ENCODE measurements at regions not wholly inside any gene's neighbourhood (a gene's known extent, or its start where the extent isn't known, plus 50 kb on each side); places are given as distances from the start of the nearest gene placed in this dataset.

DNA sequence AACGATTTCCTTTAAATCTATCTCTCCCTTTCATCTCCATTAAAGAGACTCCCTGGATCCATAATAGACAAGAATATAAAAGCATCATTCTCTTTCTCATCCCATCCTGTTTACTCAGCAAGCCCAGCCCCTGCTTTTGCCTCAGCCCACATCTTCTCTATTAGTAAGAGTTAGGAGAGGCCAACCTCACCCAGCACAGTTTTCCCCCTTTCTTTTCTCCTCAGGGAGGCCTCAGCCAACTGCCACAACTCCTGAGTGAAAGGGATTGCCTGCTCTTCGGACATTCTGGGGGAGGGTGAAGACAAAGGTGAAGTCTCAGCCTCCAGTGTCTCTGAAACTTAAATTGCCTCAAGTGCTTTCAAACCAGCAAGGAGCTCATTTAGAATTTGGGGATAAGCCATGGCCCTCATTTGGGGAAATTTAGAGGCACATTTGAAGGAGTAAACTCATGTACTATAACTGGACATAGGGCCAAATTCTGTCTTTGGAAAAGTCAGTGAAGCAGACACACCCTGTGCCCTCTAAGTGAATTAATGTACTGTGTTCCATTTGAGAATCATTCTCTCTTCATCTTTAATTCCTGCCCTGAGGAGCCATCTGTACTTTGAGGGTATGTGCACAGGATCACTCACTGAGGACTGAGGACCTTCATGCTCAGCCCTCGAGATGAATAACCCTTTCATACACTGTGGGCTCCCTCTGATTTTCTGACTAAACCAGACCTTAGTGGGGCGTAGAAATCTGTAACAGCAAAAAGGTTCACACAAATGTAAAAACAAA lies 82.5 kb downstream of the SOX2 start:
- H3K4me1 ChIP-seq (ENCODE audit: insufficient read depth) = no peaks in the 10 kb centered on the region
- in situ Hi-C loops (cut with MboI) = no loop called here
- TF ChIP-seq EZH2phosphoT487 (IDR thresholded peaks at IDR 0.05; ENCODE audit: insufficient read depth, low read depth) = no peak
- TF ChIP-seq EZH2 (IDR thresholded peaks at IDR 0.05; ENCODE audit: insufficient read depth, poor library complexity, severe bottlenecking) = no peak
- no peak overlapping the region for H2AFZ ChIP-seq
- 12 to 13% methylated on average over 4 of the region's 4 CpGs for WGBS, 2 experiments (ENCODE audit: low coverage in 1 of 2, low lambda C conversion rate in 2 of 2, missing lambda C conversion rate in 2 of 2)
- H3K9ac ChIP-seq = no peak overlapping the region
- no peaks in the 10 kb centered on the region for H3K9me3 ChIP-seq (ENCODE audit: low read depth)
- no peak overlapping the region for H3K4me2 ChIP-seq (ENCODE audit: unreplicated experiment)
- no peaks in the 10 kb centered on the region for H3K79me2 ChIP-seq (ENCODE audit: insufficient read depth)
- no peaks in the 10 kb centered on the region for H4K20me1 ChIP-seq (ENCODE audit: insufficient read depth)
- no peak overlapping the region for H3K27ac ChIP-seq
- DNase-seq = no peak
- no peaks in the 10 kb centered on the region for H3K27me3 ChIP-seq (replicated peaks; ENCODE audit: insufficient read depth)
- no peaks in the 10 kb centered on the region for H3K36me3 ChIP-seq (ENCODE audit: low read depth)
- H3F3A ChIP-seq (ENCODE audit: insufficient read depth) = no peaks in the 10 kb centered on the region
- no peak overlapping the region for H3K4me3 ChIP-seq
- H3K9me2 ChIP-seq (ENCODE audit: insufficient read depth) = no peaks in the 10 kb centered on the region

DNA sequence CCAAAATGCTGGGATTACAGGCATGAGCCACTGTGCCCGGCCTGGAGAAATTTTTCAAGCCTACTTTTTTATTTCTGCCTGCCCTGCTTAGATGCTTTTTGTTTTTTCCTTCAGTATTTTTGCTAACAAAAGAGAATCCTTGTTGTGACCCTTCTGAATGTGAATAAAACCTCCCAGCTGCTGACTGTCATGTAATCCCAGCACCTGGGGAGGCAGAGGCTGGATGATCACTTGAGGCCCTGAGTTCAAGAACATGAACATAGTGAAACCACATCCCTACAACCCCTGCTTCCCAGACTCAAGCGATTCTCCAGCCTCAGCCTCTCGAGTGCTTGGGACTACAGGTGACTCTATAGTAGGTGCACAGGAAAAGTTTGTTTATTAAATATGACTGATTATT lies 84.9 kb downstream of the SOX2 start:
- TF ChIP-seq EZH2 (IDR thresholded peaks at IDR 0.05; ENCODE audit: insufficient read depth, poor library complexity, severe bottlenecking) (no peak), EZH2phosphoT487 (IDR thresholded peaks at IDR 0.05; ENCODE audit: insufficient read depth, low read depth) (no peak)
- DNase-seq = no peak
- H3K4me2 ChIP-seq (ENCODE audit: unreplicated experiment) = no peak overlapping the region
- H3K4me3 ChIP-seq = no peak overlapping the region
- no peaks in the 10 kb centered on the region for H4K20me1 ChIP-seq (ENCODE audit: insufficient read depth)
- H3K27ac ChIP-seq = no peak overlapping the region
- H3K4me1 ChIP-seq (ENCODE audit: insufficient read depth) = no peaks in the 10 kb centered on the region
- H3K79me2 ChIP-seq (ENCODE audit: insufficient read depth) = no peaks in the 10 kb centered on the region
- WGBS, 2 experiments (ENCODE audit: low coverage in 1 of 2, low lambda C conversion rate in 2 of 2, missing lambda C conversion rate in 2 of 2) = 21 to 35% methylated on average over 3 of the region's 3 CpGs
- no peaks in the 10 kb centered on the region for H3K27me3 ChIP-seq (replicated peaks; ENCODE audit: insufficient read depth)
- in situ Hi-C loops (cut with MboI) = no loop called here
- H3F3A ChIP-seq (ENCODE audit: insufficient read depth) = no peaks in the 10 kb centered on the region
- no peaks in the 10 kb centered on the region for H3K9me3 ChIP-seq (ENCODE audit: low read depth)
- no peaks in the 10 kb centered on the region for H3K36me3 ChIP-seq (ENCODE audit: low read depth)
- H2AFZ ChIP-seq = no peak overlapping the region
- no peaks in the 10 kb centered on the region for H3K9me2 ChIP-seq (ENCODE audit: insufficient read depth)
- H3K9ac ChIP-seq = no peak overlapping the region

DNA sequence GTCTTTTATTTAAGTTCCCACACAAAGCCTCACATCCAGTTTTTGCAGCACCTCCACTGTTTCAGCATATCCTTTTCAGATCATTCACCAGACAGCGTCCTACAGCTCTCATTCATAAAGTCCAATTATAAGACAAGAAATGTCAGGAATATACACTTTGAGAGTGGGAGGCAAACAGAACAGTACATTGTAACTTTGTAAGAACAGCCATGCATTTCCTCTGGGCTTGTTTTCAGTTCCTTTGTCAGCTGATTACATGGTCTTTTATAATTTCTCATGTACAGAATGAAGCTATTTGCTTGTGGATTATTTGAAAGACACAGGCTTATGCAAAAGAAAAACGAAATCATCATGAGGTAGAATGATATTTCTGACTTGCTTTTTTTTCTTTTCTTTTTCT lies 85.7 kb downstream of the SOX2 start:
- no peak for DNase-seq
- Histone ChIP-seq H3K9me2 (ENCODE audit: insufficient read depth) (no peaks in the 10 kb centered on the region), H3K27ac (no peak overlapping the region), H3K4me1 (ENCODE audit: insufficient read depth) (no peaks in the 10 kb centered on the region), H3K9ac (no peak overlapping the region), H3K4me3 (no peak overlapping the region), H3F3A (ENCODE audit: insufficient read depth) (no peaks in the 10 kb centered on the region), H3K4me2 (ENCODE audit: unreplicated experiment) (no peak overlapping the region), H4K20me1 (ENCODE audit: insufficient read depth) (no peaks in the 10 kb centered on the region), H3K9me3 (ENCODE audit: low read depth) (no peaks in the 10 kb centered on the region), H2AFZ (no peak overlapping the region), H3K36me3 (ENCODE audit: low read depth) (no peaks in the 10 kb centered on the region), H3K79me2 (ENCODE audit: insufficient read depth) (no peaks in the 10 kb centered on the region), H3K27me3 (replicated peaks; ENCODE audit: insufficient read depth) (no peaks in the 10 kb centered on the region)
- in situ Hi-C loops (cut with MboI) = no loop called here
- WGBS, 2 experiments (ENCODE audit: low coverage in 1 of 2, low lambda C conversion rate in 2 of 2, missing lambda C conversion rate in 2 of 2) = 19 to 26% methylated on average over 2 of the region's 2 CpGs
- TF ChIP-seq EZH2 (IDR thresholded peaks at IDR 0.05; ENCODE audit: insufficient read depth, poor library complexity, severe bottlenecking) (no peak), EZH2phosphoT487 (IDR thresholded peaks at IDR 0.05; ENCODE audit: insufficient read depth, low read depth) (no peak)

GRCh38 chr3:181805703-181806102 lies 94.0 kb downstream of the SOX2 start:
- no peaks in the 10 kb centered on the region for H4K20me1 ChIP-seq (ENCODE audit: insufficient read depth)
- H2AFZ ChIP-seq = no peak overlapping the region
- H3K4me2 ChIP-seq (ENCODE audit: unreplicated experiment) = no peak overlapping the region
- H3K9me3 ChIP-seq (ENCODE audit: low read depth) = no peaks in the 10 kb centered on the region
- H3K79me2 ChIP-seq (ENCODE audit: insufficient read depth) = no peaks in the 10 kb centered on the region
- no peak overlapping the region for H3K9ac ChIP-seq
- no peak overlapping the region for H3K27ac ChIP-seq
- no peaks in the 10 kb centered on the region for H3F3A ChIP-seq (ENCODE audit: insufficient read depth)
- no peak for DNase-seq
- no peaks in the 10 kb centered on the region for H3K27me3 ChIP-seq (replicated peaks; ENCODE audit: insufficient read depth)
- H3K36me3 ChIP-seq (ENCODE audit: low read depth) = no peaks in the 10 kb centered on the region
- in situ Hi-C loops (cut with MboI) = no loop called here
- no peak for TF ChIP-seq EZH2 (IDR thresholded peaks at IDR 0.05; ENCODE audit: insufficient read depth, poor library complexity, severe bottlenecking)
- H3K4me3 ChIP-seq = no peak overlapping the region
- WGBS, 2 experiments (ENCODE audit: low coverage in 1 of 2, low lambda C conversion rate in 2 of 2, missing lambda C conversion rate in 2 of 2) = 37% methylated on average over 2 of the region's 2 CpGs
- H3K4me1 ChIP-seq (ENCODE audit: insufficient read depth) = no peaks in the 10 kb centered on the region
- H3K9me2 ChIP-seq (ENCODE audit: insufficient read depth) = no peaks in the 10 kb centered on the region

All from GM23248 (cell line).